ENCODE measurements at regions not wholly inside any gene's neighbourhood (a gene's known extent, or its start where the extent isn't known, plus 50 kb on each side); places are given as distances from the start of the nearest gene placed in this dataset.
"Not testable (repeated sequence)": the region's sequence is repeated elsewhere in the genome, so short reads cannot be mapped to it uniquely, and the experiment has no call there.

DNA sequence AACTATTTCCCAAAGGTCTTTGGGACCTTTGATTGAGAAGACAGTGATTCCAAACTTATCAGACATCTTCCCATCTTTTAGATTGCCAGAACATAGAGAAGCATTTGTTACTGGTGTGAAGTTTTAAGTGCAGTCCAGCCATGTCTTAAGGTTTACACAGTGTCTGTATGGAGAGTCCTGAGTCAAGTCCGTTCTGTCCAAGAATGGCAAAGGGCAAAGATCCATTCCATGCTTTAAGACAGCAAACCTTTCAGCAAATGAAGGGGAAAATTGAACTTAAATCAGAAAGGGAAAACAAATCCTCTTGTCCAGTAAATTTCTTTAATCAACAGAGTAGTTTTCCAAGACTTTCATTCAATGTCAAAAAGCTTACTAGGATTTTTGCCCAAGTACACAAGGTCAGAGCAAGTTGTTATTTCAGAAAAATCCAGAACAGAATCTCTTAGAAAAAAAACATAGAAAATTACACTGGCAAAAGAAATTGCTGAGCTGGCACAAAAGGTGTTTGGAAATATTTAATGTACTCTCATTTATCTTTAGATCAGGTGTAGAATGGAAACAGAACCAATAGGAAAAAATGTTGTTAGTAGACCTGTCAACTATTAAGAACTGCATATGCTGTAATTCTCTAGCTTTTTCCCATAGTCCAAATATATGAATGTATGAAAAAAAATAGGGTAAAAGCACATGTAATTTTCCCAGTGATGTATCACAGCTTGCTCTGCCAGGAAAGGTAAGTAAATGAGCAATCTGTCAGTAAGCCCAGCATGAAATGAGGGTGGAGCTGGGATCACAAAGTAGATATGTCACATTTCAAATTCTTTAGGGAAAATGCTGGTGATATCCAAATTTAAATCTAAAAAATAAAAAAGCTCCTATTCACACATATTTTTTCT, 1099.9 kb downstream of the TUSC7 start:
- no peak for DNase-seq

GRCh38 chr3:117811786-117812185, 1102.2 kb downstream of the TUSC7 start:
- DNase-seq: no peak

DNA sequence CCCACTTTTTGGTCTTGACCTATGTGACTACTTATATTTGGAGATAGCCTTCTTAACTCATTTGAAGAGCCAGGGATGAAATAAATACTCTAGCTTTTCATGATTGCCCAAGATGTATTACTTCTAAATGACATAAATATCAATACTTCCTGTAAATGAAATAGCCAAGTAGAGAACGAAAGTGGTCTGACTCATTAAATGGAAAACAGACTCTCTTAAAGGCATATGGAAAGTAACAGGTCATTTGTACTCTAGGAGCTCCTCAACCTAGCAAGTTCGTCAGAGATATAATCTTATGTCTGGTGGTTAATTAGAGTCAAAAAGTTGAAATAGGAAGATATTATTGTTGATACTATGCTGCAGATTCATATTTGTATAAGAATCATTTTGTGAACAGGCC, 1105.4 kb downstream of the TUSC7 start:
- DNase-seq: no peak

GRCh38 chr3:117817103-117817502, 1107.5 kb downstream of the TUSC7 start:
- no peak for DNase-seq

DNA sequence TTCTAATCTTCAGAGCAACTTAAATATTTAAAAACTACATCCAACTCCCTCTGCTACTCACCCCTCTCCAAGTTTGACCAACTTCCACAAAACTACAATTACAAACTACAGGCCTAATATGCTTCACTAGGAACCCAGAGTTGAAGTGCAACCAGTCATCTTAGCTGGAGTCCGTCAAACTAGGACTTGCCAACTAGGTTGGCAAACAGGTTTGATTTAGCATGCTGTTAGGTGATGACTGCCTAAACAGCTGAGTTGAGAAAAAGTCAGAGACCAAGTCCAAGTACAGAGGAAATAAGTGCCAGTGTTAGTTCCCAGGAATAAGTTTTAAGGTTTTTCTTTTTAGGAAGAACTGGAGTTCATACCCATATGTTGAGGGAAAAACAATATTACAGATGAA, 1109.0 kb downstream of the TUSC7 start:
- DNase-seq: no peak

DNA sequence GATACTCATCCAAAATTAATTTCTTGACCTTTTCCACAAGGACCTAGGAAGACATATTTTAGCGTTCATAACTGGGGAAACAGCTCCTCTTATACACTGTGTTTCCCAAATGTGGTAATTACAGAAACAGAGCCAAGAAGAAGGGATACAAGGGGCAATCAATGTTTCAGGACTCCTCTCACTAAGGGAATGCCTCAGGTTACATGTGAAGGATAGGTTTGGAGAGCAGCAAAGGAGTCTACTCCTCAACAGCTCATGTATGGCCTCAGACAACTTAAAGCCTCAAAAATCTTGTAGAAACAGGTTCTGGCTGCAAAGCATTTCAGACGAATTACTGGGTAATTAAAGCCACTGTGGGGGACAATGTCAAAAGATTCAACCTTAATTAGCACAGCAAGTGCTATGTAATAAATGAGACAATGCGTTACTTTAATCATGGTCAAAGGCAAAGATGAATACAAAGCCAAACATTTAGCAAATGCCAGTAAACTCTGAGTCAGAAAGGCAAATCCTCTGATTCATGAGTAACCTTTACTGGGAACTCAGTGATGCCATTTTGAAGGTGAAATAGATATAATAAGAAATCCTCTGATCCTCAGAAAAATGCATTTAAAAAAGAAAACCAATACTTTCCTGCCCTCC, 1111.2 kb downstream of the TUSC7 start:
- no peak for DNase-seq

DNA sequence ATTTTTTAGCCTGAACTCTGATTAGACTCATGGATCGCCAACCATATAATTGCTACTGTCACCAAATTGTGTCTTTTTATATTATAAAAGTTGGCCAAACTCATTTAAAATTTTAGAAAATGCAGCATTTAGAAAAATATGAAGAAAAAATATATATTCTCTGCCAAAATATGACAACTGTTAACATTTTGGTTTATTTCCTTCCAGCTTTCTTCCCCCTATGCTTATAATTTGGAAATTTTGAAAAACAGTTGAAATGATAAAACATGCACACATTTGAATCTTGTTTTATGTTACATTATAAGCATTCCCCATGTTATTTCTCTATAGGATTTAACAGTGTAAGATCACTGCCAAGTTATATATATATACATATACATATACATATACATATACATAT, 1112.8 kb downstream of the TUSC7 start:
- no peak for DNase-seq

GRCh38 chr3:117836296-117836695, 1126.7 kb downstream of the TUSC7 start:
- DNase-seq: no peak

GRCh38 chr3:117837391-117837790, 1127.8 kb downstream of the TUSC7 start:
- DNase-seq: no peak

GRCh38 chr3:117842086-117842485, 1132.5 kb downstream of the TUSC7 start:
- DNase-seq: no peak

GRCh38 chr3:117843356-117843755, 1133.8 kb downstream of the TUSC7 start:
- DNase-seq: no peak

DNA sequence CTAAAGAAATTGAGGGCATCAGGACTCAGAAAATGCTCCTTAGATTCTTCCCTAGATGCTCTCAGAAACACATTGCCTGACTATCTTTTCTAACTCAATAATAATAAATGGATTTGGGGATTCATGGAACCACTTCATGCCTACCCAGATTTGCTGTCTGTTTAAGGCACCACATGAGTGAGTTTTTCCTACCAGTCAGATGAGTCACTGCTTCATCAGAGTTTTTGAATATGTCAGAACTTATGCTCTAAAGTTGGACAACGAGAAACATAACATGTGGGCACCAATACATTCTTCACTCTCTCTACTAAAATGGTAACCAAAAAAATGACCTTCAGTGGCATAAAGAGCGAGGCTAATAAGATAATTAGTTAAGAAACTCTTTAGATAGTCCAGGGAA, 1135.1 kb downstream of the TUSC7 start:
- no peak for DNase-seq

DNA sequence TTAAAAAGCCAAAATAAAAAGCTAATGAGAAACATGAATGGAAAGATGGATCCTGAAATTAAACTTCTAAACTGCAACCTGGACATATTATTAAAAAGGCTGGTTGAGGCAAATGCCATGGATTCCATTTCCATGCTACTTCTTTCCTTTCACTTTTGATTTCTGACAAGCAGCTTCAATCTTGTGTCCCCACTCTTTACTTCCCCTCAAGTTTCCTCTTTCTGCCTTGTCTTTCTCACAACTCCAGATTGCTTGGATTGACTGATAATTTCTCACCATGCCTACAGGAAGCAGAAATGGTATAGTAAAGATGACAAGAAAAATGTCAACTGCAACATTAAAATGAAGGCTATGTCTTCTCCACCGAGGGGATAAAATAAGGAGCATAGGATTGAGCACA, 1136.7 kb downstream of the TUSC7 start:
- DNase-seq: no peak

- DNase-seq: no peak
Measured at GRCh38 chr3:117848606-117849005, 1139.0 kb downstream of the TUSC7 start.

GRCh38 chr3:117853923-117854668, 1144.5 kb downstream of the TUSC7 start:
- peak; percentile 15 for DNase-seq

- DNase-seq: no peak
Measured at GRCh38 chr3:117856354-117856753, 1146.8 kb downstream of the TUSC7 start.

GRCh38 chr3:117863146-117863545, 1153.6 kb downstream of the TUSC7 start:
- DNase-seq: no peak

GRCh38 chr3:117865338-117865737, 1155.8 kb downstream of the TUSC7 start:
- no peak for DNase-seq

DNA sequence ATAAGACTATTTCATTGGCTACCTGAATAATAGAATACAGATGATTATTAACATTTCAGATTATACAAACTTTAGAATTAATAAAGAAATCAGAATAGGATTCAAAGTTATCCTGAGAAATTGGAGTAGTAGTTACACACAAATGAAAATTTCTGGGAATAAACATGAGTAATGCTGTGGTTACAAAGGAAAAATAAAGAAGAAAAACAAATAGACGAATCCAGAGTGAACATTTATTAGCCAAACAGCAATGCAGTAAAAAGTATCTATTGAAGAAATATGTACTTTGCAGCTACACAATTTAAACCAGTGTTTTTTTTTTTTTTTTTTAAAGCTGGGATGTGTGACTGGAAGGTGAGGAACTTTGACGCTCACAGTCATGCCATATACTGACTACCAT, 1159.2 kb downstream of the TUSC7 start:
- no peak for DNase-seq

DNA sequence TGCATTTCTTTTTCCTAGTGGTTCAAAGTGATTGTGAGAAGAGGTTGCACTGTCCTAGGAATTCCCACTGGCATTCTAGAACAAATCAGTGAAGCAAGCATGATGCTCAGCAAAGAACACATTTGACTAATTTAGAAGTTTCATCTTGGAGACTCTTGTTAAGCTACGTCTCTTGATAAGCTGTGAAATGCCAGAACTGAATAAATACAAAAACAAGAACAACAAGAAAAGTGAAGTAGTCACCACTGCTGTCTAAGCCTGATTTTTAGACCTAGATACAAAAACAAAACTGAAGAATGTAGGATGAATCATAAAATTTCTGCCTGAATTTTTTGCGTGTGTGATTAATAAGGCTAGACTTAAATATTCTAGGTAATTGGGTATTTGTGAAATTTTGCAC, 1162.4 kb downstream of the TUSC7 start:
- no peak for DNase-seq

DNA sequence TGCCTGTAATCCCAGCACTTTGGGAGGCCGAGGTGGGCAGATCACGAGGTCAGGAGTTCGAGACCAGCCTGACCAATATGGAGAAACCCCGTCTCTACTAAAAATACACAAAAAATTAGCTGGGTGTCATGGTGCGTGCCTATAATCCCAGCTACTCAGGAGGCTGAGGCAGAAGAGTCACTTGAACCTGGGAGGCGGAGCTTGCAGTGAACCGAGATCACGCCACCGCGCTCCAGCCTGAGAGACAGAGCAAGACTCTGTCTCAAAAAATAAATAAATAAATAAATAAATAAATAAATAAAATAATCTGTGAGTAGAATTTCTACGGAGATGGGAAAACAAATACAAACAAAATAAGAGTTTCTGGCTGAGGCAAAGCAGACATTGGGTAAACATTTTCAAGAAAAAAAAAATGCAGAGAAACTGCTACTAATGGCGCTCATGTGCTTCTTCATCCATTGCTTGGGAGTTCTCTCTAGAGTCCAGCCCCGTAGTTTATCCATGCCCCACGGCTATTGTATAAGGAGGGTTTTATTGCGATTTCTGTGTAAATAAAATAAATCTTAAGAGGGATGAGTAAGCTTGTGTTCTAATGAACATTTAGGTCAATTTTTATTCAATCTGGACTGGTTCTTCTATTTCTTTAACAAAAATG, 1161.9 kb downstream of the IGSF11 start:
- DNase-seq: not testable (repeated sequence)

DNA sequence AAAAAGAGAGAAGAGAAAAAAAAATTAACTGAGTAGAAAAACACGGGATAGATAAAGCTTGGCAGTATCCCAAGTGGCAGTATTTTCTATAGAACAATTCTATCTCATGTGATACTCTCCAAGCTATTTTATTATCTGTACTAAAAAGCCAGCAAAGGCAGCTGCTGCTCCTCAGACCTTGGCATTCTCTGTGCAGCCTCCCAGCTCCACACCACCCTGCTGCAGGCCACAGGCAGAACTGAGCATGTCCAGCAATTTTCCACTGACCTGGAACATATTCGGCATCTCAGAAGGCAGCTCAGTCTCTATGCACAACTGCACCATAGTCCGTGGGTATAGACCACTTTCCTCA, 1161.4 kb downstream of the IGSF11 start:
- peak; percentile 58 for DNase-seq

DNA sequence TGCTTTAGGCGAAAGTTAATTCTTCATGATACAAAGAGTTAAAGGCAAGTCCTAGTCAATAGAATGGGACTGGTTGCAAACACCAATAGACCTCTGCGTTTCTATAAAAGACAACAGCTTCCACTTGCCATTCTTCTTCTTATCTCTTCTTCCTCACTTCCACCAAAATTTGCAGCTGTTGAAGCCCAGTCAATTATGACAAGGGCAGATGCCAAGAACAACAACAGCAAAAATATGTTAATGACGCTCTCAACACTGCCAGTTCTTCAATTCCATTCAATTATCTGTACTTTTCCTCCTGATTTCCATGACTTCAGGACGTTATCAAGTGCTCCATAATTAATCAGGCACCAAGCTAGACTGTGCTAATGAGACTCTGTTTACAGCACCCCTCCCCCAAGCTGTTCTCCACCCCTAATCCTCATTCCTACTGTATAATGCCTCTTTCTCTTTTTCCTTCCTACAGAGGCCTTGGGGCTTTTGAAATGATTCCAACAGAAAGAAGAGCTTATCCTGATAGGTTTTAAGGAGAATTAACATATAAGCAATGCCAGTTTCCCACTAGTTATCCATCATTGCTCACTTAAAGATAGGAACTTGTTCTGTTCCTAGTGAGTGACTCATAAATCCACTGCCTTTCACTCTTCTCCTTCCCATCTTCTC, 1160.5 kb downstream of the IGSF11 start:
- no peak for DNase-seq
